Trophoblast cell (in vitro differentiated cells and primary cell): ENCODE measurements at regions not wholly inside any gene's neighbourhood (a gene's known extent, or its start where the extent isn't known, plus 50 kb on each side); places are given as distances from the start of the nearest gene placed in this dataset.

Source experiments
- DNase-seq, 2 donors: peaks; one replicate each; pipeline ENCODE4 v3.0.0-alpha.2; 2016
- H2AFZ ChIP-seq: 2 replicates; pipeline ENCODE4 v1.6.1; 2013; ENCODE audit warnings: low read length, moderate library complexity, mild to moderate bottlenecking; ENCODE audit not compliant: insufficient read depth, poor library complexity
- H2AK5ac ChIP-seq: 2 replicates; pipeline ENCODE4 v1.6.1; 2013; ENCODE audit warnings: mild to moderate bottlenecking, low read length
- H2BK120ac ChIP-seq: 2 replicates; pipeline ENCODE4 v1.6.1; 2013; ENCODE audit warnings: low read length, mild to moderate bottlenecking, moderate library complexity; ENCODE audit not compliant: insufficient read depth, poor library complexity
- H2BK12ac ChIP-seq: 2 replicates; pipeline ENCODE4 v1.6.1; 2013; ENCODE audit warnings: mild to moderate bottlenecking, low read length, moderate library complexity
- H2BK5ac ChIP-seq: 2 replicates; pipeline ENCODE4 v1.6.1; 2013; ENCODE audit warnings: low read length, low read depth, moderate library complexity, mild to moderate bottlenecking; ENCODE audit not compliant: poor library complexity
- H3K14ac ChIP-seq: 2 replicates; pipeline ENCODE4 v1.6.1; 2013; ENCODE audit warnings: mild to moderate bottlenecking, low read length
- H3K18ac ChIP-seq: 2 replicates; pipeline ENCODE4 v1.6.1; 2013; ENCODE audit warnings: mild to moderate bottlenecking, low read length
- H3K23ac ChIP-seq: 2 replicates; pipeline ENCODE4 v1.6.1; 2013; ENCODE audit warnings: low read length
- H3K27ac ChIP-seq: 2 replicates; pipeline ENCODE4 v1.5.1; 2013; ENCODE audit warnings: low read depth, mild to moderate bottlenecking, inconsistent platforms, low read length, moderate library complexity
- H3K27me3 ChIP-seq: 2 replicates; pipeline ENCODE4 v1.6.1; 2013; ENCODE audit warnings: inconsistent platforms, mild to moderate bottlenecking, low read length, moderate library complexity; ENCODE audit not compliant: insufficient read depth
- H3K36me3 ChIP-seq, 2 experiments: 1 replicate in 1 of 2; 2 replicates in 1 of 2; pipeline ENCODE4 v1.6.1; 2013; ENCODE audit warnings: low read length in 2 of 2, mild to moderate bottlenecking in 2 of 2, moderate library complexity in 1 of 2; ENCODE audit not compliant: insufficient read depth in 2 of 2, control insufficient read depth in 1 of 2
- H3K4ac ChIP-seq: 2 replicates; pipeline ENCODE4 v1.6.1; 2013; ENCODE audit warnings: low read depth, mild to moderate bottlenecking, low read length, moderate library complexity
- H3K4me1 ChIP-seq, 2 experiments: 1 replicate in 1 of 2; 2 replicates in 1 of 2; pipeline ENCODE4 v1.6.1; 2013; ENCODE audit warnings: low read length in 2 of 2, mild to moderate bottlenecking in 2 of 2, moderate library complexity in 1 of 2; ENCODE audit not compliant: insufficient read depth in 2 of 2, control insufficient read depth in 1 of 2
- H3K4me2 ChIP-seq: 2 replicates; pipeline ENCODE4 v1.6.1; 2013; ENCODE audit warnings: inconsistent platforms, mild to moderate bottlenecking, low read length, moderate library complexity
- H3K4me3 ChIP-seq: 2 replicates; pipeline ENCODE4 v1.5.1; 2013; ENCODE audit warnings: mild to moderate bottlenecking, low read depth, low read length, inconsistent platforms
- H3K79me1 ChIP-seq: one replicate; pipeline ENCODE4 v1.6.1; 2013; ENCODE audit warnings: low read length
- H3K79me2 ChIP-seq: 2 replicates; pipeline ENCODE4 v1.6.1; 2013; ENCODE audit warnings: low read length, mild to moderate bottlenecking; ENCODE audit not compliant: control insufficient read depth, insufficient read depth, poor library complexity
- H3K9ac ChIP-seq: 2 replicates; pipeline ENCODE4 v1.6.1; 2013; ENCODE audit warnings: mild to moderate bottlenecking, low read length
- H3K9me3 ChIP-seq: 2 replicates; pipeline ENCODE4 v1.6.1; 2013; ENCODE audit warnings: low read depth, mild to moderate bottlenecking, control low read depth, inconsistent platforms, low read length; ENCODE audit not compliant: insufficient read depth
- H4K12ac ChIP-seq: 2 replicates; pipeline ENCODE4 v1.6.1; 2013; ENCODE audit warnings: low read depth, mild to moderate bottlenecking, low read length, moderate library complexity
- H4K8ac ChIP-seq: 2 replicates; pipeline ENCODE4 v1.6.1; 2013; ENCODE audit warnings: low read depth, mild to moderate bottlenecking, low read length, moderate library complexity
- H4K91ac ChIP-seq: one replicate; pipeline ENCODE4 v1.6.1; 2013; ENCODE audit warnings: low read depth, mild to moderate bottlenecking, low read length, moderate library complexity
- WGBS: extraction: QIAGEN DNeasy Blood & Tissue Kit; methylation state at CpG from one replicate; pipeline ENCODE4 v1.1.7; 2013; ENCODE audit warnings: missing lambda C conversion rate; ENCODE audit not compliant: insufficient read length, insufficient coverage; ENCODE audit errors: extremely low coverage; 5-methylcytosine and 5-hydroxymethylcytosine counted together

GRCh38 chr1:37108596-37109188 is 74.4 kb upstream of the GRIK3 start:
- H3K4me1 ChIP-seq, result no peaks in the 10 kb centered on the region
- H2AK5ac ChIP-seq, result no peak overlapping the region
- no peak overlapping the region for H3K9ac ChIP-seq
- H3K14ac ChIP-seq, result no peak overlapping the region
- no peak overlapping the region for H3K4me3 ChIP-seq
- no peaks in the 10 kb centered on the region for H3K79me2 ChIP-seq
- H3K27ac ChIP-seq, result no peak overlapping the region
- no peak overlapping the region for H3K23ac ChIP-seq
- DNase-seq, result no peak
- no CpG with 5 or more reads among the region's 9 CpGs for WGBS
- H3K4me2 ChIP-seq, result no peak overlapping the region
- no peak overlapping the region for H4K12ac ChIP-seq
- H2BK120ac ChIP-seq, result no peak overlapping the region
- H3K9me3 ChIP-seq, result no peaks in the 10 kb centered on the region
- H3K27me3 ChIP-seq, result no peaks in the 10 kb centered on the region
- H3K79me1 ChIP-seq, result no peaks in the 10 kb centered on the region
- no peak overlapping the region for H4K8ac ChIP-seq
- no peak overlapping the region for H3K18ac ChIP-seq
- no peak overlapping the region for H2AFZ ChIP-seq
- no peaks in the 10 kb centered on the region for H3K36me3 ChIP-seq
- no peak overlapping the region for H2BK5ac ChIP-seq
- H3K4ac ChIP-seq, result no peak overlapping the region
- no peak overlapping the region for H4K91ac ChIP-seq
- no peak overlapping the region for H2BK12ac ChIP-seq

GRCh38 chr1:37112430-37112829 is 78.1 kb upstream of the GRIK3 start:
- Histone ChIP-seq H3K4me3 (no peak overlapping the region), H3K4me2 (no peak overlapping the region), H3K18ac (no peak overlapping the region), H2AK5ac (no peak overlapping the region), H2BK5ac (no peak overlapping the region), H3K79me1 (no peaks in the 10 kb centered on the region), H3K4me1 (no peaks in the 10 kb centered on the region), H3K36me3 (no peaks in the 10 kb centered on the region), H2AFZ (no peak overlapping the region), H3K4ac (no peak overlapping the region), H4K12ac (no peak overlapping the region), H3K9ac (no peak overlapping the region), H3K27ac (no peak overlapping the region), H4K91ac (no peak overlapping the region), H3K23ac (no peak overlapping the region), H3K27me3 (no peaks in the 10 kb centered on the region), H2BK120ac (no peak overlapping the region), H4K8ac (no peak overlapping the region), H3K79me2 (no peaks in the 10 kb centered on the region), H2BK12ac (no peak overlapping the region), H3K9me3 (no peaks in the 10 kb centered on the region), H3K14ac (no peak overlapping the region)
- no CpG with 5 or more reads among the region's 1 CpG for WGBS
- DNase-seq, result no peak

GRCh38 chr1:37113285-37113997 is 79.1 kb upstream of the GRIK3 start:
- H3K4me1 ChIP-seq, result no peaks in the 10 kb centered on the region
- no peak overlapping the region for H4K8ac ChIP-seq
- no peak overlapping the region for H4K12ac ChIP-seq
- no peak overlapping the region for H3K14ac ChIP-seq
- H3K23ac ChIP-seq, result no peak overlapping the region
- H3K4me2 ChIP-seq, result no peak overlapping the region
- H3K27me3 ChIP-seq, result no peaks in the 10 kb centered on the region
- no peak overlapping the region for H3K4me3 ChIP-seq
- H3K79me1 ChIP-seq, result no peaks in the 10 kb centered on the region
- no peaks in the 10 kb centered on the region for H3K9me3 ChIP-seq
- no peak overlapping the region for H3K18ac ChIP-seq
- no peak overlapping the region for H3K9ac ChIP-seq
- H3K27ac ChIP-seq, result no peak overlapping the region
- no peaks in the 10 kb centered on the region for H3K36me3 ChIP-seq
- no CpG with 5 or more reads among the region's 6 CpGs for WGBS
- H3K4ac ChIP-seq, result no peak overlapping the region
- no peaks in the 10 kb centered on the region for H3K79me2 ChIP-seq
- H2AK5ac ChIP-seq, result no peak overlapping the region
- no peak overlapping the region for H2BK120ac ChIP-seq
- H4K91ac ChIP-seq, result no peak overlapping the region
- no peak overlapping the region for H2BK5ac ChIP-seq
- DNase-seq, result no peak
- no peak overlapping the region for H2AFZ ChIP-seq
- no peak overlapping the region for H2BK12ac ChIP-seq

- H2BK12ac ChIP-seq, result no peak overlapping the region
- no peak overlapping the region for H3K27ac ChIP-seq
- no peaks in the 10 kb centered on the region for H3K79me1 ChIP-seq
- H3K27me3 ChIP-seq, result no peaks in the 10 kb centered on the region
- H3K18ac ChIP-seq, result no peak overlapping the region
- no peak overlapping the region for H3K4ac ChIP-seq
- H3K14ac ChIP-seq, result no peak overlapping the region
- H3K9ac ChIP-seq, result no peak overlapping the region
- no peak for DNase-seq
- no peak overlapping the region for H2BK5ac ChIP-seq
- no peaks in the 10 kb centered on the region for H3K4me1 ChIP-seq
- no peak overlapping the region for H2AFZ ChIP-seq
- no peak overlapping the region for H3K23ac ChIP-seq
- H3K4me3 ChIP-seq, result no peak overlapping the region
- no peak overlapping the region for H4K8ac ChIP-seq
- no peak overlapping the region for H4K12ac ChIP-seq
- no peaks in the 10 kb centered on the region for H3K36me3 ChIP-seq
- no peak overlapping the region for H3K4me2 ChIP-seq
- H4K91ac ChIP-seq, result no peak overlapping the region
- no peak overlapping the region for H2BK120ac ChIP-seq
- no peaks in the 10 kb centered on the region for H3K9me3 ChIP-seq
- H2AK5ac ChIP-seq, result no peak overlapping the region
- WGBS, result no CpG with 5 or more reads among the region's 1 CpG
- H3K79me2 ChIP-seq, result no peaks in the 10 kb centered on the region
Measured at GRCh38 chr1:37118790-37119189, 84.5 kb upstream of the GRIK3 start.
